PC-3 (cell line): ENCODE measurements at regions not wholly inside any gene's neighbourhood (a gene's known extent, or its start where the extent isn't known, plus 50 kb on each side); places are given as distances from the start of the nearest gene placed in this dataset.

Source experiments
- ATAC-seq: fragments of 200-7000 bp; cut with Tn5 transposase; 2 replicates; pipeline ENCODE4 v1.9.1; 2020; ENCODE audit warnings: mild to moderate bottlenecking, moderate library complexity
- BruUV-seq: library from RNA; stranded (reverse); fragments of 400-500 nt; replicated peaks from 2 replicates; lab custom pipeline; 2021; lab: Mats Ljungman, UMichigan
- CTCF ChIA-PET: fragments of 300-600 bp; sonication (Branson Sonifier 250); formaldehyde crosslinking; loops from one replicate; lab custom pipeline; 2022; ENCODE audit warnings: antibody characterized with exemption; lab: Charles Lee
- POLR2A ChIA-PET: fragments of 300-600 bp; sonication (Branson Sonifier 250); formaldehyde crosslinking; loops from one replicate; lab custom pipeline; 2022; ENCODE audit warnings: antibody characterized with exemption; ENCODE audit not compliant: unreplicated experiment; lab: Charles Lee
- DNase-seq: peaks from one replicate; pipeline ENCODE4 v3.0.0-alpha.2; 2015
- H2AFZ ChIP-seq: fragments of 300-600 bp; sonication (generic); 2 replicates; pipeline ENCODE4 v1.6.0; 2016; ENCODE audit warnings: antibody characterized with exemption, low read length
- H3F3A ChIP-seq: fragments of 300-600 bp; sonication (generic); one replicate; pipeline ENCODE4 v1.6.0; 2017; ENCODE audit warnings: antibody characterized with exemption, low read length, control low read depth, mild to moderate bottlenecking; ENCODE audit not compliant: unreplicated experiment
- H3K27ac ChIP-seq: fragments of 300-600 bp; sonication (generic); 2 replicates; pipeline ENCODE4 v1.5.1; 2016; ENCODE audit warnings: mild to moderate bottlenecking, low read length
- H3K27me3 ChIP-seq: fragments of 300-600 bp; sonication (generic); 2 replicates; pipeline ENCODE4 v1.6.1; 2016; ENCODE audit warnings: low read length, mixed read lengths
- H3K36me3 ChIP-seq: fragments of 300-600 bp; sonication (generic); 2 replicates; pipeline ENCODE4 v1.6.1; 2016; ENCODE audit warnings: low read depth, mixed run types, low read length, mixed read lengths
- H3K4me1 ChIP-seq: fragments of 300-600 bp; sonication (generic); 2 replicates; pipeline ENCODE4 v1.5.1; 2016; ENCODE audit warnings: low read length; ENCODE audit not compliant: insufficient read depth
- H3K4me2 ChIP-seq: fragments of 300-600 bp; sonication (generic); 2 replicates; pipeline ENCODE4 v1.6.0; 2016; ENCODE audit warnings: low read length
- H3K4me3 ChIP-seq: fragments of 300-600 bp; sonication (generic); 2 replicates; pipeline ENCODE4 v1.5.1; 2016; ENCODE audit warnings: mild to moderate bottlenecking, low read length, mixed read lengths
- H3K79me2 ChIP-seq: fragments of 300-600 bp; sonication (generic); 2 replicates; pipeline ENCODE4 v1.6.1; 2017; ENCODE audit warnings: low read length, mixed read lengths
- H3K9ac ChIP-seq: fragments of 300-600 bp; sonication (generic); 2 replicates; pipeline ENCODE4 v1.6.0; 2016; ENCODE audit warnings: mild to moderate bottlenecking, low read length
- H3K9me2 ChIP-seq: fragments of 300-600 bp; sonication (generic); replicated peaks from 2 replicates; pipeline ENCODE4 v1.6.1; 2016; ENCODE audit warnings: mixed run types, low read length, mixed read lengths
- H3K9me3 ChIP-seq: fragments of 300-600 bp; sonication (generic); 2 replicates; pipeline ENCODE4 v1.6.1; 2016; ENCODE audit warnings: low read length, mixed read lengths
- H4K20me1 ChIP-seq: fragments of 300-600 bp; sonication (generic); 2 replicates; pipeline ENCODE4 v1.6.1; 2016; ENCODE audit warnings: low read length, mixed read lengths
- EZH2 ChIP-seq: fragments of 300-600 bp; sonication (generic); IDR thresholded peaks from one replicate; pipeline ENCODE4 v1.6.1; 2017; ENCODE audit warnings: antibody characterized with exemption, mild to moderate bottlenecking, low read length; ENCODE audit not compliant: unreplicated experiment
- EZH2phosphoT487 ChIP-seq: fragments of 300-600 bp; sonication (generic); IDR thresholded peaks from 2 replicates; pipeline ENCODE4 v1.6.1; 2018; ENCODE audit warnings: mild to moderate bottlenecking, antibody characterized with exemption, low read length, borderline replicate concordance
- intact Hi-C: fragments of 100-400 bp; cut with micrococcal nuclease; formaldehyde crosslinking; loops from 2 replicates; pipeline ENCODE4 v1.9.0; 2023
- TF ChIP-seq, protein P1 (sequence below): fragments of 300-600 bp; sonication (generic); conservative IDR thresholded peaks from 2 replicates; pipeline ENCODE4 v1.5.1; 2017; ENCODE audit warnings: antibody characterized with exemption, low read depth, mild to moderate bottlenecking, low read length

DNA sequence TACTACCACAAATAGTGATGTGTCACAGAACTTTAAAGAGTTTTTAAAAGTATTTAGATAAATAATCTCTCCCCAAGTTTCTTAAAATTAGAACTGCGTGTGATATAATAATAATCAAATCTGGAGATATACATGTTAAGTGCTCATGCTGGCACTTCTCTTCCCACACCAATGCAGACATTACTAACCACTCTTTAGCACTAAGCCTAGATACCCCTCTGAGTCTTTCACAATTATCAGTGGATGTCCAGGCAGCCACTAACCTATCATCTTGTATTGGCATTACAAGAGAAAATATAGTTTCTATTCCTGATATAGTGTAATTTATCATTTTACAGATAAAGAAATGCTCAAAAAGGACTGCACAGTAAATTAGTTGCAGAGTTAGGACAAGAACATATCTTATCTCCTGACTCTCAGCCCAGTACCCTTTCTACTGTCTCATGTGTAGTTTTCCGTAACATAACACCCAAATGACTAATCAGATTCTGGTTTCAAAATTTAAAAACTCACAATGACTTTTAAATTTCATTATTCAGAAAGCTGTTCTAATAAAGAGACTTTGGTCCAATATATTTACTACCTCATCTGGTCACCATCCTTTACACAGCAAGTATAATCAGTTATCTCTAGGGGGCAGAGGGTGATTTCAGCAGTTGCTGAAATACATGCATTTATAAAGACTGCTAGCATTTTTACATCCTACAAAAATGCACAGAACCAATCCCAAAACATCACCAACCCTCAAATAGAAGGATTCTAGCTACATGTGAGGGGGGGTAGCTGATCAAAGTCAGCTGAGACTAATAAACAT is 215.5 kb upstream of the MCHR2 start:
- no peak overlapping the region for H3K4me3 ChIP-seq
- BruUV-seq, result no TSS peak
- peaks cover 12% of the 10 kb centered on the region for H3K4me1 ChIP-seq
- intact Hi-C loops, result no loop called here
- ChIA-PET CTCF (interaction anchor here (0.6 kb wide), 1 partner anchor 225 kb away, joined by 3 read pairs; no protein-coding TSS in a partner anchor), POLR2A (no interaction called here)
- DNase-seq (peak; percentile 26), ATAC-seq (peak; percentile 40)
- no peak overlapping the region for H3K4me2 ChIP-seq
- H3K27me3 ChIP-seq, result no peaks in the 10 kb centered on the region
- H3K27ac ChIP-seq, result no peak overlapping the region
- no peaks in the 10 kb centered on the region for H4K20me1 ChIP-seq
- no peak overlapping the region for H3K9ac ChIP-seq
- no peaks in the 10 kb centered on the region for H3K79me2 ChIP-seq
- no peaks in the 10 kb centered on the region for H3K9me3 ChIP-seq
- H3K9me2 ChIP-seq, result no peaks in the 10 kb centered on the region
- H3F3A ChIP-seq, result no peaks in the 10 kb centered on the region
- no peaks in the 10 kb centered on the region for H3K36me3 ChIP-seq
- H2AFZ ChIP-seq, result no peak overlapping the region
- TF ChIP-seq EZH2phosphoT487 (no peak), EZH2 (no peak)
- TF ChIP-seq, protein P1, sequence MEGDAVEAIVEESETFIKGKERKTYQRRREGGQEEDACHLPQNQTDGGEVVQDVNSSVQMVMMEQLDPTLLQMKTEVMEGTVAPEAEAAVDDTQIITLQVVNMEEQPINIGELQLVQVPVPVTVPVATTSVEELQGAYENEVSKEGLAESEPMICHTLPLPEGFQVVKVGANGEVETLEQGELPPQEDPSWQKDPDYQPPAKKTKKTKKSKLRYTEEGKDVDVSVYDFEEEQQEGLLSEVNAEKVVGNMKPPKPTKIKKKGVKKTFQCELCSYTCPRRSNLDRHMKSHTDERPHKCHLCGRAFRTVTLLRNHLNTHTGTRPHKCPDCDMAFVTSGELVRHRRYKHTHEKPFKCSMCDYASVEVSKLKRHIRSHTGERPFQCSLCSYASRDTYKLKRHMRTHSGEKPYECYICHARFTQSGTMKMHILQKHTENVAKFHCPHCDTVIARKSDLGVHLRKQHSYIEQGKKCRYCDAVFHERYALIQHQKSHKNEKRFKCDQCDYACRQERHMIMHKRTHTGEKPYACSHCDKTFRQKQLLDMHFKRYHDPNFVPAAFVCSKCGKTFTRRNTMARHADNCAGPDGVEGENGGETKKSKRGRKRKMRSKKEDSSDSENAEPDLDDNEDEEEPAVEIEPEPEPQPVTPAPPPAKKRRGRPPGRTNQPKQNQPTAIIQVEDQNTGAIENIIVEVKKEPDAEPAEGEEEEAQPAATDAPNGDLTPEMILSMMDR, result no peak

DNA sequence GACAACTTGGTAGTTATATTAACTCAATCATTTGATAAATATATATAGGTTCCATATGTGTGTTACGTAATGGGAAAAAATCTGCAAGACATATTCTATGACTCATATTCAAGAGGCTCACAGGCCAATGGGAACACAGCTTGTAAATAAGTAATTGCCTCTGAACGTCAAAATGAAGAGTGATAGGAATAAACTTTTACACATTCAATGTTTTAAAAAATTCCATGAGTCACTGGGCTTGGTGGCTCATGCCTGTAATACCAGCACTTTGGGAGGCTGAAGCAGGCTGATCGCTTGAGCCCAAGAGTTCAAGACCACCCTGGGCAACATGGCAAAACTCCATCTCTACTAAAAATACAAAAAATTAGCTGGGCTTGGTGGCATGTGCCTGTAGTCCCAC is 209.4 kb upstream of the MCHR2 start:
- Histone ChIP-seq H2AFZ (no peak overlapping the region), H3K9me2 (no peaks in the 10 kb centered on the region), H3K9ac (peak overlapping the region; percentile 76), H3K4me1 (peaks cover 13% of the 10 kb centered on the region), H3K4me2 (no peak overlapping the region), H3K36me3 (no peaks in the 10 kb centered on the region), H3F3A (peaks cover 3% of the 10 kb centered on the region), H3K27ac (peak overlapping the region; percentile 100), H3K79me2 (no peaks in the 10 kb centered on the region), H3K27me3 (no peaks in the 10 kb centered on the region), H3K9me3 (no peaks in the 10 kb centered on the region), H4K20me1 (no peaks in the 10 kb centered on the region), H3K4me3 (no peak overlapping the region)
- no TSS peak for BruUV-seq
- intact Hi-C loops, result no loop called here
- ChIA-PET CTCF (no interaction called here), POLR2A (no interaction called here)
- DNase-seq, result peak; percentile 84
- peak; percentile 60 for ATAC-seq
- TF ChIP-seq, protein P1, result no peak
- TF ChIP-seq EZH2phosphoT487 (no peak), EZH2 (no peak)
